ENCODE measurements at regions not wholly inside any gene's neighbourhood (a gene's known extent, or its start where the extent isn't known, plus 50 kb on each side); places are given as distances from the start of the nearest gene placed in this dataset.

- DNase-seq, result no peak
Observed at GRCh38 chr2:5530011-5530696, 162.0 kb upstream of the SOX11 start.

GRCh38 chr2:5535301-5535700 is 156.9 kb upstream of the SOX11 start:
- no peak for DNase-seq

GRCh38 chr2:5537180-5537688 is 154.9 kb upstream of the SOX11 start:
- DNase-seq, result no peak

- no peak for DNase-seq
Observed at GRCh38 chr2:5538313-5538712, 153.9 kb upstream of the SOX11 start.

GRCh38 chr2:5538772-5539171 is 153.4 kb upstream of the SOX11 start:
- no peak for DNase-seq

- DNase-seq, result peak; percentile 55
Observed at GRCh38 chr2:5539282-5540165, 152.7 kb upstream of the SOX11 start.

- no peak for DNase-seq
Observed at GRCh38 chr2:5540856-5541255, 151.3 kb upstream of the SOX11 start.

- DNase-seq, result peak; percentile 12
Observed at GRCh38 chr2:5544205-5544786, 147.9 kb upstream of the SOX11 start.

- no peak for DNase-seq
Observed at GRCh38 chr2:5546181-5546580, 146.0 kb upstream of the SOX11 start.

GRCh38 chr2:5548991-5549715 is 143.0 kb upstream of the SOX11 start:
- DNase-seq, result no peak

- no peak for DNase-seq
Observed at GRCh38 chr2:5549771-5550170, 142.4 kb upstream of the SOX11 start.

- DNase-seq, result peak; percentile 34
Observed at GRCh38 chr2:5555636-5556035, 136.5 kb upstream of the SOX11 start.

GRCh38 chr2:5561006-5561405 is 131.2 kb upstream of the SOX11 start:
- peak; percentile 31 for DNase-seq

- DNase-seq, result no peak
Observed at GRCh38 chr2:5562426-5562825, 129.8 kb upstream of the SOX11 start.

- no peak for DNase-seq
Observed at GRCh38 chr2:5562865-5563264, 129.3 kb upstream of the SOX11 start.

GRCh38 chr2:5563411-5563810 is 128.8 kb upstream of the SOX11 start:
- no peak for DNase-seq

- DNase-seq, result no peak
Observed at GRCh38 chr2:5569256-5569655, 122.9 kb upstream of the SOX11 start.

GRCh38 chr2:5576015-5576414 is 116.2 kb upstream of the SOX11 start:
- DNase-seq, result no peak

GRCh38 chr2:5587766-5588165 is 104.4 kb upstream of the SOX11 start:
- DNase-seq, result no peak

- no peak for DNase-seq
Observed at GRCh38 chr2:5588601-5589000, 103.6 kb upstream of the SOX11 start.

- DNase-seq, result no peak
Observed at GRCh38 chr2:5589183-5589582, 103.0 kb upstream of the SOX11 start.

GRCh38 chr2:5590886-5591285 is 101.3 kb upstream of the SOX11 start:
- no peak for DNase-seq

GRCh38 chr2:5592916-5593315 is 99.3 kb upstream of the SOX11 start:
- no peak for DNase-seq

Measured in DMS53 (cell line).